HG03439 (cell line): ENCODE measurements at regions not wholly inside any gene's neighbourhood (a gene's known extent, or its start where the extent isn't known, plus 50 kb on each side); places are given as distances from the start of the nearest gene placed in this dataset.

Experiments
- ATAC-seq: cut with Tn5 transposase; IDR thresholded peaks from one replicate; pipeline ENCODE4 v1.9.1; 2021; ENCODE audit warnings: mild to moderate bottlenecking, moderate library complexity; ENCODE audit not compliant: unreplicated experiment

GRCh38 chr1:229080361-229080760 is 190.6 kb upstream of the RAB4A start:
- ATAC-seq: no peak

DNA sequence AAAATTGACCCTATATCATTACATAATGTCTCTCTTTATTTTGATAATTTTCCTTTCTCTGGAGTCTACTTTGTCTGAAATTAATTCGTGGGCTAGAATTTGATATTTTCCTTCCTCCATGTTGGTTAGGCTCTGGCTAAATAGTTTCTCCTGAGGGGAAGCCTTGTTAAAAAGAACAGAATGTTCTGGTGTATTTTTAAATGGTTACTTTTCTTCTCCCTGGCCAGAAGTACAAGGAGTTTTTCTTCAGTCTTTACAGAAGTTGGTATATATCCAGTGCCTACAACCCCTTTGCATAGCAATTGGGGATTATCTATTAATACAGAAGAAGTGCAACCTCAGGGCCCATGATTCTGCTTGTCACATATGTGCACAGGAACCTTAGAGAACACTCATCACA is 185.6 kb upstream of the RAB4A start:
- ATAC-seq: no peak

- ATAC-seq: no peak
These were observed 184.8 kb upstream of the RAB4A start for GRCh38 chr1:229086091-229086490.

DNA sequence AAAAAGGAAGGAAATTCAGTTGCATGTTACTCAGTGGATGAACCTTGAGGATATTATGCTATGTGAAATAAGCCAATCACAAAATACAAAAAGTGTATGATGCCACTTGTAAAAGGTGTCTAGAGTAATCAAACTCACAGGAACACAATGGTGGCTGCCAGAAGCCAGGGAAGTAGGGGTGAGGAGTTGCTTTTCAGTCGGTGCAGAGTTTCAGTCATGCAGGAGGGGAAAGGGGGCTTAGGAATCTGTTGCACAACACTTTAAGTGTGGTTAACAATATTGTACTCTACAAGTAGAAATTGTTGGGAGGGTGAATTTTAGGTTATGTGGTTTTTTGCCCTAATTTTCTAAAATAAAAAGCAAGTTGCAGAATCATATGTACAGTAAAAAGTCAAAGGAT is 184.2 kb upstream of the RAB4A start:
- no peak for ATAC-seq

DNA sequence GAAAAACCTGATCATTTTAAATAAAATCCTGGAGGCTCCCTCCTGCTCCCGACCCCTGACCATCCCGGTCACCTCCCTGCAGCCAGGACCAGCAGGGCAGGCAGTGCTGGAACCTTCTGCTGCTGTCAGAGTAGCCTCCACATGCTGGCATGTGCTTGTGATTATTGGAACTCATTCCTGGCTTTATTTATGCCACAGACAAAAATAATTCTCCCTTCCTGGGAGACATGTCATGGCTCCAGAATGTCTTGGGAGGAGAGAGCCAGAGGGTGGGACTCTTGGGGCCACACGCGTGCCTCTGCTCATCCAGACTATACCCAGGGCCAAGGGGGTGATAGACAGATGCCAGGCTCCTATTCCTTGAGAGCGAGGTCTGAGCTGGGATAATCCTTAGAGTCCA is 183.6 kb upstream of the RAB4A start:
- no peak for ATAC-seq

GRCh38 chr1:229087906-229088305 is 183.0 kb upstream of the RAB4A start:
- no peak for ATAC-seq

DNA sequence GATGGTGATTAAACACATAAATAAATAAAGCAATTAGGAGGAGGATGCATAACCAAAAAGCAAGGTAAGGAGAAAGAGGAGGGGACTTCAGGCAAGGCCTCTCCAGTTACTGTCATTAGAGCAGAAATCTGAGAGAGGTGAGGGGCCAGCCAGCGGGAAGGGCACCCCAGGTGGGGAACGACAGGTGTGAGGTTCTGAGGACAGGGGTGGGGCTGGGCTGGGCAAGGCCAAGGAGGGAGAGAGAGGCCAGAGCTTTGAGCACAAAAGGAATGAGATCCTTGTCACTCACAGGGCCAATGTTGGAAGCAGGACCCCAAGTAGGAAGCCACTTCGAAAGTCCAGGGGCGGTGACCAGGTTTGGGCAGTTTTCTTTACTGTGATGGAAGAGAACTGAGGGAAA is 182.2 kb upstream of the RAB4A start:
- ATAC-seq: no peak

- ATAC-seq: no peak
These were observed 181.2 kb upstream of the RAB4A start for GRCh38 chr1:229089586-229090208.

DNA sequence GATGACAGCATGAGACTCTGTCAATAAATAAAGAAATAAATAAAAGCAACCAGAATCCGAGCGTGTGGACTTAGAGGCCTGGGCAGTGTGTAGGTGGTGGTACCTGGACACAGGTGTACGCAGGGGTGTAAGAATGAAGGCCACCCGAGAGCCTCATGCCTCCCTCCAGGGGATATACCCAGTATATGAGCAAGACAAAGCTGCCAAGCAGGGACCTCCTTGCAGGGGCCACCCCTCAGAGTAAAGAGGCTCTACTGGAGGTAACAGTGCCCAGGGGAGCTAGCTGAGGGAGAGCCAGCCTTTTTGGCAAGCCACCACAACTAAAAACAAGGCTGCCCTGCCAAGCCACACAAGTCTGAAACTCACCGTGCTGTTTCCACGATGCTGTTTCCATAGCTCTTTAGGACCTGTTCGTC is 179.2 kb upstream of the RAB4A start:
- no peak for ATAC-seq

DNA sequence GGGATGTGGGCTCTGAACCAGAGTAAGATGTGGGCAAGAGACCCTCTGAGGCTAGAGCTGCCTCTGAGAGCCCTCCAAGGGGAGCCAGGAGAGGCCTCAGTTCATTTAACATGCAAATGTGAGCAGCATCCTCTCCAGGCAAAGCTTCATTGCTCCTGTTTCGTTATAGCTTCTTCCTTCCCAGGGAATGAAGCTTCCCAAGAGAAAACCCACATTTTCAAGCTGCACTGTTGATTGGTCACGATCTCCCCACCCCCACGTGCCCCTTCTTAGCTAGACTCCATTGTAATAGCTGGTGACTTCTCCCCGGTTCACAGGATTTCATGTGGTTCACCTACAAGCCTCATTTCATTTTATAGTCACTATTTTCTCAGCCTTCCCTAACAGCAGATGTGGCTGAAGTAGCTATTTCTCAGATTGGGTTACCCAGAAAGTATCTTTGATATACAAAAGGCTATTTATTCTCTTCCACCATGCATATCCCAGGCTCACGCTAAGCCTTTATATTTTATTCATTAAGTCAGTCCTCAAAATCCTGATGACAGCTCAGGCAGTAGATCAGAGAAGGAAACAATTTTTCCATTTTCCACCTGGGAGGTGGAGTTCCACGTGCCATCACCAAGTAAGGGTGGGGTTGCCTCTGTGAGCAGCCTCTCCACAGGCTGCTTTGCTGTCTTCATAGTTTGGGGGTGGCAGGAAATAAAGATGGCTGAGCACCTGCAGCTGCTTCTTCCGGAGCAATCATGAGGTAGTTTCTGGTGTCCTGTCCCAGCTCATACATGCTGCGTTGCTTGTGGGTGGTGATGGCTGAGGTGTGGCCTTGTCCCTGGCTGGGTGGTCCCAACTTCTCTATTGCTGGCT is 178.3 kb upstream of the RAB4A start:
- no peak for ATAC-seq

DNA sequence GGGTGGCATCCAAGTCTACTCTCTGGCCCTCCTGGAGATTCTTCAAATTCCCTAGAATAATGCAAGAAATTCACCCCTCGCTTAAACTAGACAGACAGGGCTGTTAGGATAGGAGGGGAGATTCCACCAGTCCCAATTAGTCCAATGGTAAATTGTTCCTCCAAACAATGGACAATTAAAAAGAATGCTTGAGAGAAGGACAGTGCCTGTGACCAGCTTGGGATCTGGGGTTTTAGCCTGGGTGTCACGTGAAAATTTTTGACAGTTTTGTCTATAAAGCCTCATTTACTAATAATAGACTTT is 177.7 kb upstream of the RAB4A start:
- ATAC-seq: no peak

DNA sequence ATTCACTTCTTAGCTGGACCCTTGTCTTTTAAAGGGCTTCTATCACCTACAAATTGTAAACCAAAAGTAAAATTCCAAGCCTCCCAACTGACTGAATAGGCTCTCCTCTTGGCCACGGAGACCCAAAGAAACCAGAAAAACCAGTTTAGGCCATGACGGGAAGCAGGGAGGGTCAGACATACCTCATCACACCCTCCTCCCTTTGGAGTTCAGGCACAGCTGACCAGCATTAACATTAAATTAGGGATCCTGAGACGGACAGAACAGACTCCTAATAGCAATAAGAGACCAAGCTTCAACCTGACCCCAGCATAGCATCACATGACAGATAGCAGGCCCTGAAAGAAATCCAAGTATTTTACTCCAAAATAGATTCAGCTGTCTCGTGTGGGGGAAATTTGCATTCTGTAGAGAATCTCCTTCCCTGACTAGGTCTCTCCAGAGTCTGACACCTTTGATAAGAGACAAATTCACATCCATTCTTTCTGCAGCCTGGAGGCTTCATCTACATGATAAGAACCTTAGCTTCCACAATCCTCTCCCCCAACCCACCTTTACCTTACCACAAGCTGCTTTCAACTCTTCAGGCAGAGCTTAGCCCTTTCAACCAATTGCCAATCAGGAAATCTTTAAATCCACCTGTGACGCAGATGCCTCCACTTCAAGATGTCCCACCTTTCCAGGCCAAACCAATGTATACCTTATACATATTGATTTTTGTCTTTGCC is 177.1 kb upstream of the RAB4A start:
- ATAC-seq: no peak

- no peak for ATAC-seq
These were observed 176.2 kb upstream of the RAB4A start for GRCh38 chr1:229094476-229095311.

- ATAC-seq: no peak
These were observed 175.6 kb upstream of the RAB4A start for GRCh38 chr1:229095325-229095724.

GRCh38 chr1:229097356-229097755 is 173.6 kb upstream of the RAB4A start:
- no peak for ATAC-seq

GRCh38 chr1:229098361-229098760 is 172.6 kb upstream of the RAB4A start:
- ATAC-seq: no peak

GRCh38 chr1:229098903-229099578 is 171.9 kb upstream of the RAB4A start:
- ATAC-seq: no peak

DNA sequence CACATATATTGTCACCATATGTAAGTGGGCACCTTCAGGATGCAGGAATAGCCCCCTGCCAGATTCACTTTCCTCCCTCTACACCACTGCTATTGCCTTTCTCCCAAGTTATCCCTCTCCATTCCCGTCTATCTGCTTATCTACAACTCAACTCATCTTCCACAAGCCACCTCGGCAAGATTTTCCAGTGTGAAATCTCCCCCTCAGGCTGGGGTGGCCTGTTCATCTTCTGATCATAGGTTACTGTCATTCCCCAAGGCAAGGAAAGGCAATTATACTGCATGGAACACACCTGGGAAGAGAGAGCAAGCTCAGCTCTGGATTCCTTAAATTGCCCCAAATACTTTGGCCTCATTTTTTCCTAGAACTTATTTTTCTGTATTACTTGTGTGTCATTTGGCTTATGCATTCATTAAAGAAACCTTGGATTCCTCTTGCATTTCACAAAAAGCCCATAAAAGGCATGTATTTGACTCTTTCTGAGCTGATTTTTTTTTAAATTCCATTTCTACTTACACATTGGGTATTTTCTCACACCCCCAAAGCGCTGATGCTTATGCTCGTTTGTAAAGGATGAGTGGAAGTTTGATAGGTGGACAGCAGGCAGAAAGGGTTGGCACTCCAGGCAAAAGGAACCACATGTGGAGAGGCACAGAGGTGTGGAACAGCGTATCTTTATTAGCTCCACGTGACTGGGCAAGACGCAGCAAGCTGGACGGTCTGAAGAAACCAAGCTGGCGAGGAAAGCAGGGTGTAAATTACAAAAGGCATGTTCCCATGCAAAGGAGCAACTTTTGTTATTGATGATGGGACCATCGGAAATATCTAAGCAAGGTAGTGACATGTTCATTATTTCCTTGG is 169.7 kb upstream of the RAB4A start:
- ATAC-seq: no peak

- no peak for ATAC-seq
These were observed 168.0 kb upstream of the RAB4A start for GRCh38 chr1:229102741-229103391.
